GM21447 (cell line): ENCODE measurements at regions not wholly inside any gene's neighbourhood (a gene's known extent, or its start where the extent isn't known, plus 50 kb on each side); places are given as distances from the start of the nearest gene placed in this dataset.
"Not testable (repeated sequence)": the region's sequence is repeated elsewhere in the genome, so short reads cannot be mapped to it uniquely, and the experiment has no call there.

Experiments
- ATAC-seq: cut with Tn5 transposase; IDR thresholded peaks from one replicate; pipeline ENCODE4 v1.9.1; 2021; ENCODE audit not compliant: unreplicated experiment

- ATAC-seq = no peak
Observed at GRCh38 chr20:1825938-1826445, 69.2 kb upstream of the SIRPA start.

GRCh38 chr20:1825507-1825906, 69.7 kb upstream of the SIRPA start:
- ATAC-seq = no peak

GRCh38 chr20:1824834-1825233, 70.4 kb upstream of the SIRPA start:
- no peak for ATAC-seq

GRCh38 chr20:1824181-1824580, 71.0 kb upstream of the SIRPA start:
- no peak for ATAC-seq

- ATAC-seq = no peak
Observed at GRCh38 chr20:1823450-1823844, 71.8 kb upstream of the SIRPA start.

- no peak for ATAC-seq
Observed at GRCh38 chr20:1822564-1823449, 72.4 kb upstream of the SIRPA start.

GRCh38 chr20:1820138-1821079, 74.8 kb upstream of the SIRPA start:
- ATAC-seq = no peak

GRCh38 chr20:1819311-1820137, 75.7 kb upstream of the SIRPA start:
- no peak for ATAC-seq

GRCh38 chr20:1818895-1819294, 76.3 kb upstream of the SIRPA start:
- no peak for ATAC-seq

- no peak for ATAC-seq
Observed at GRCh38 chr20:1818247-1818840, 76.9 kb upstream of the SIRPA start.

GRCh38 chr20:1817577-1818211, 77.5 kb upstream of the SIRPA start:
- no peak for ATAC-seq

GRCh38 chr20:1816384-1817381, 78.5 kb upstream of the SIRPA start:
- no peak for ATAC-seq

- no peak for ATAC-seq
Observed at GRCh38 chr20:1815502-1816085, 79.6 kb upstream of the SIRPA start.

- not testable (repeated sequence) for ATAC-seq
Observed at GRCh38 chr20:1814861-1815260, 80.3 kb upstream of the SIRPA start.

GRCh38 chr20:1813674-1814635, 81.3 kb upstream of the SIRPA start:
- no peak for ATAC-seq

GRCh38 chr20:1813101-1813529, 82.1 kb upstream of the SIRPA start:
- ATAC-seq = no peak
